ENCODE measurements at regions not wholly inside any gene's neighbourhood (a gene's known extent, or its start where the extent isn't known, plus 50 kb on each side); places are given as distances from the start of the nearest gene placed in this dataset.

- TF ChIP-seq CTCF (IDR thresholded peaks at IDR 0.05) (no peak), POLR2A (IDR thresholded peaks at IDR 0.05) (no peak)
Observed at GRCh38 chr12:42686514-42687172, 97.1 kb upstream of the PRICKLE1 start.

All from Peyer's patch (tissue), 4 donors.